ENCODE measurements at regions not wholly inside any gene's neighbourhood (a gene's known extent, or its start where the extent isn't known, plus 50 kb on each side); places are given as distances from the start of the nearest gene placed in this dataset.

DNA sequence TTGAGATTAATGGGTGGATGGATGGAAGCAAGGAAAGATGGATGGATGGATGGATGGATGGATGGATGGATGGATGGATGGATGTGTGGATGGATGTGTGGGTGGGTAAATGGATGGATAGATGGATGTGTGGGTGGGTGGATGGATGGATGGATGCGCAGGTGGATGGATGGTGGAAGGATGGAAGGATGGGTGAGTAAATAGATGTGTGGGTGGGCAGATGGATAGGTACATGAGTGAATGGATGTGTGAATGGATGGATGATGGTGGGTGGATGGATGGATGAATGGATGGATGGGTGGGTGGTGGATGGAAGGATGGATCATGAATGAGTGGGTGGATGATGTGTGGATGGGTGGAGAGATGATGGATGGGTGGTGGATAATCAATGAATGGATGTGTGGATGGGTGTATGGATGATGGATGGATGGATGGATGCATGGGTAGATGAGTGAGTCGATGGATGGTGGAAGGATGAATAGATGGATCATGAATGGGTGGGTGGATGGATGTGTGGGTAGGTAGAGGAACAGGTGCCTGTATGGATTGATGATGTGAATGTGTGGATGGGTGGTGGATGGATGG lies 375.2 kb downstream of the BRD1 start:
- ATAC-seq (ENCODE audit: low FRiP score) = no peak
- TF ChIP-seq, protein P1, sequence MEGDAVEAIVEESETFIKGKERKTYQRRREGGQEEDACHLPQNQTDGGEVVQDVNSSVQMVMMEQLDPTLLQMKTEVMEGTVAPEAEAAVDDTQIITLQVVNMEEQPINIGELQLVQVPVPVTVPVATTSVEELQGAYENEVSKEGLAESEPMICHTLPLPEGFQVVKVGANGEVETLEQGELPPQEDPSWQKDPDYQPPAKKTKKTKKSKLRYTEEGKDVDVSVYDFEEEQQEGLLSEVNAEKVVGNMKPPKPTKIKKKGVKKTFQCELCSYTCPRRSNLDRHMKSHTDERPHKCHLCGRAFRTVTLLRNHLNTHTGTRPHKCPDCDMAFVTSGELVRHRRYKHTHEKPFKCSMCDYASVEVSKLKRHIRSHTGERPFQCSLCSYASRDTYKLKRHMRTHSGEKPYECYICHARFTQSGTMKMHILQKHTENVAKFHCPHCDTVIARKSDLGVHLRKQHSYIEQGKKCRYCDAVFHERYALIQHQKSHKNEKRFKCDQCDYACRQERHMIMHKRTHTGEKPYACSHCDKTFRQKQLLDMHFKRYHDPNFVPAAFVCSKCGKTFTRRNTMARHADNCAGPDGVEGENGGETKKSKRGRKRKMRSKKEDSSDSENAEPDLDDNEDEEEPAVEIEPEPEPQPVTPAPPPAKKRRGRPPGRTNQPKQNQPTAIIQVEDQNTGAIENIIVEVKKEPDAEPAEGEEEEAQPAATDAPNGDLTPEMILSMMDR (IDR thresholded peaks at IDR 0.05) = no peak
- DNase-seq (ENCODE audit: low spot score) = no peak

DNA sequence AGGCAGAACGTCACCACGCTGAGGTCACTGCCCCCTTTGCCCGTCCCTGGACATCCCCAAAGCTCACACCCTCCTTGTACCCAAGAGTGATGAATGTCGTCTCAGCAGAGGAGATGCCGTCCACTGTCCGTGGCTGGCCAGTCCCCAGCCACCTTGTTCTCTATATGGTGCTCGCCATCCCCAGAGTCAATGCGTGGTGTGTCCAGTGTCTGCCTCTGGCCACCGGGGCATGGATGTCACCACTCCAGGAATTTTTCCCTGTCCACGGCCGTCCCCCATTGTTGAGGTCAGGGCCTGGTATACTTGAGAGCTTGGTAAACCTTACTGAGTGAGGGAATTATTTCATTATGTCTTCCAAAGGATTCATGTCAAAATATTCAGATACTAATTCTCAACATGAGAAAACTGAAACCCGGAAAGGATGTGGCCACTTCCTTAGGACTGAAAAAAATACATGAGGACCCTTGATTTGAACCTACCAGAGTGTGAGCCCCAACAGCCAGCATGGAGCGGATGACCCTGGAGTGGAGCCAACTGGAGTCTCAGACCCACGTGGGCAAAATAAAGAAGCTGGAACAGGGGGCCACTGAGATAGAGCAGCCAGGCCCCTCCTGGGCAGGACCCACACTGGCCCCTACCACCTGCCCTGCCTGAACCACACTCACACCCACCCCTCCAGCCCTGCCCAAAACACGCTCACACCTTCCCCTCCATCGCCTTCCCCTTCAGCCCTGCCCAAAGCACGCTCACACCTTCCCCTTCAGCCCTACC lies 376.4 kb downstream of the BRD1 start:
- DNase-seq (ENCODE audit: low spot score) (no peak), ATAC-seq (ENCODE audit: low FRiP score) (no peak)
- TF ChIP-seq, protein P1 (IDR thresholded peaks at IDR 0.05) = no peak

DNA sequence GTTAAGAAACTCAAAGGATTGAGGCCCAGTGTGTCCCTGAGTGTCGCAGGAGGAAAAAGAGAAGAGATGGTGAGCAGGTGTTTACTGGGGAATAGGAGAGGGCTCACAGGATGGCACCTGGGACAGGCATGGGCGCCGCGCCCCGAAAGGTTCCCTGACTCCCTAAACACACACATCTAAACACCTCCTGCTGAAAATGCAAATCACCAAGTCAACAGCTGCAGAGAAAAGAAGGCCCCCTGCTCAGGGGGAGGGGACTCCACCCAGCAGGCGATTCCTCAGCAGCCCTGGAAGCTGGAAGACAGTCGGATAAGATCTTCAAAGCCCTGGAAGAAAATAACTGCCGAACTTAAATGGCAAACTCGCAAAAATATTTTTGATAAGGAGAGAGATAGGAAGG lies 377.2 kb downstream of the BRD1 start:
- no peak for ATAC-seq (ENCODE audit: low FRiP score)
- no peak for DNase-seq (ENCODE audit: low spot score)
- TF ChIP-seq, protein P1 (IDR thresholded peaks at IDR 0.05) = no peak

DNA sequence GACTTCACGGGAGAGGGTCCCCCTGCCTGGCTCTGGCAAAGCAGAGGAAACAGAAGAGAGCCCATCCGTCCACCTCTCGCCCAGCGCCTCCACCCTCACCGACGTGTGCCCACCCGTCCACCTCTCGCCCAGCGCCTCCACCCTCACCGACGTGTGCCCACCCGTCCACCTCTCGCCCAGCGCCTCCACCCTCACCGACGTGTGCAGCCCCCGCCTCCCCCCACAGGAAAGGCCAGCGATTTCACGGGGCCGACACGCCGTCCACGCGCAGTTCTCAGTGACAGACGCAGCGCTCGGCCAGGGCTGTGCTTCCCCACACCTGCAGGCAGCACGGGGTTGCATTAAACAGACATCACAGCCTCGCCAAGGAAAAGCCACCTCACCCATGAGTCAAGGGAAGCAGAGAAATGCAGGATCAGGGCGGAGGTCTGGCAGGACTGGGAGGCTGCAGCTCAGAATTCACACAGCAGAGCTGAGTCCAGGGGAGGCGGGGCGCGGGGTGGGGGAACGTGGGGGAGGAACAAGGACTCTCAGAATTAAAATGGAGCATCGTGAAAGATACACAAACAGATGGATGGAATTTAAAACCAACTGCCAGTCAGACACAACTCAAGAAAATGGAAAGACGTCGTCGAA lies 377.7 kb downstream of the BRD1 start:
- DNase-seq (ENCODE audit: low spot score) = no peak
- TF ChIP-seq, protein P1 (IDR thresholded peaks at IDR 0.05) = no peak
- ATAC-seq (ENCODE audit: low FRiP score) = no peak

DNA sequence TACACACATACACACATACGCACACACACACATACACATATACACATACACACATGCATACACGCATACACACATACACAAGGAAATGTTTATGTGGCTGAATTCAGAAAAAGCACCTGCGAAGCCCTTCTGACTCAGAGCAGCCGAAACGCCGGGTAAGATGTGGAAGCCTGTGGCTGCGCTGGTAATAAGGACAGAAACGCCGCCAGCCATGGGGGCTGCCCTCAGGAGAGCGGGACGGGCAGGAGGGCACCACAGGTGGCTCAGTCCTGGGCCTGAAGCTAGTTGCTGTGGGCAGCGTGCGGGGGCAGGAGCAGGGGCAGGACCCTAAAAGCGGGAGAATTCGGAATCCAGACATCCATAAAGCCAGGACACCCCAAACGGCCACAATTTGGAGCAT lies 378.3 kb downstream of the BRD1 start:
- DNase-seq (ENCODE audit: low spot score) (no peak), ATAC-seq (ENCODE audit: low FRiP score) (no peak)
- TF ChIP-seq, protein P1 (IDR thresholded peaks at IDR 0.05) = no peak

DNA sequence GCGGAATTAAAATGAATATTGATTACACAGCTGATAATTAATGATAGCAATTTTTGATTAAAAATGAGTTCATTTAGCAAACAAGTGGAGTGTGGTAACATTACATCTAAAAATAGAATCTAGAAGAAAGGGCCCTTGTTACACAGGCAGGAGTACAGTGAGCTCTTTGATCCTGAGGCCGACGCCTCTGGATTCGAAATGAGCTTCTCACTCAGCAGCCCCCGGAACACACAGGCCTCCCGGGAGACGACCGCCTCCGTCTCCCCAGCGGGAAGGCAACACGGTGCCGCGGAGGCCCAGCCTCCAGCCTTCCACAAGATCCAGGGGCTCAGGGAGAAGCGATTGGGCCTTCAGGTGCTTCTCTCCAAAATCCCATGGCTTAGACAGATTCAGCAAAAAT lies 379.1 kb downstream of the BRD1 start:
- ATAC-seq (ENCODE audit: low FRiP score) (no peak), DNase-seq (ENCODE audit: low spot score) (no peak)
- TF ChIP-seq, protein P1 (IDR thresholded peaks at IDR 0.05) = no peak

All from omental fat pad (tissue), 3 donors.